Fibroblast of mammary gland (primary cell): ENCODE measurements at regions not wholly inside any gene's neighbourhood (a gene's known extent, or its start where the extent isn't known, plus 50 kb on each side); places are given as distances from the start of the nearest gene placed in this dataset.
"Not testable (repeated sequence)": the region's sequence is repeated elsewhere in the genome, so short reads cannot be mapped to it uniquely, and the experiment has no call there.

Experiments used
- DNase-seq: peaks from one replicate; pipeline ENCODE4 v3.0.0-alpha.2; 2010; ENCODE audit warnings: low read depth
- H3K4me3 ChIP-seq: 2 replicates; pipeline ENCODE4 v1.5.1; 2011; ENCODE audit warnings: low read depth, mild to moderate bottlenecking, low read length, moderate library complexity; ENCODE audit not compliant: control insufficient read depth
- TF ChIP-seq, protein P1 (sequence below): conservative IDR thresholded peaks from 2 replicates; pipeline ENCODE4 v1.5.1; 2011; ENCODE audit warnings: low read depth, low read length, inconsistent platforms; ENCODE audit not compliant: control insufficient read depth, insufficient read depth

DNA sequence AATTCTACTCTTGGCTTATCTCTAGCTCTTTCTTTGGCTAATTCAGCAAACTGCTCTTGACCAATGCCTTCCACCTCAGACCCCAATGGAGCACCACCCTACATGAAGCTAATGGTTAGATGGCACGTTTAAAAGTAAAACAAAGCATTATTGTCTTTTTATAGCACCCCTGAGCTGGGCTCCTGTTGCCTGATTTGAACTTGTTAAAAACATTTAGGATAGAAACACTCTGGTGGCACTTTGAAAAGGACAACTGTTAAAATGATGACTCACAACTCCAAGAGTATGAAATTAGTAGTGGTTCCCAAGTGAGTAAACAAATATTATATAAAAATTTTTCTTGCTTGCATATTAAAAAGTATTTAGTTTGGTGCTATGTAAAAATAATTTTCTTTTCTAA, 299.6 kb upstream of the DCN start:
- no peak overlapping the region for H3K4me3 ChIP-seq
- no peak for DNase-seq
- TF ChIP-seq, protein P1, sequence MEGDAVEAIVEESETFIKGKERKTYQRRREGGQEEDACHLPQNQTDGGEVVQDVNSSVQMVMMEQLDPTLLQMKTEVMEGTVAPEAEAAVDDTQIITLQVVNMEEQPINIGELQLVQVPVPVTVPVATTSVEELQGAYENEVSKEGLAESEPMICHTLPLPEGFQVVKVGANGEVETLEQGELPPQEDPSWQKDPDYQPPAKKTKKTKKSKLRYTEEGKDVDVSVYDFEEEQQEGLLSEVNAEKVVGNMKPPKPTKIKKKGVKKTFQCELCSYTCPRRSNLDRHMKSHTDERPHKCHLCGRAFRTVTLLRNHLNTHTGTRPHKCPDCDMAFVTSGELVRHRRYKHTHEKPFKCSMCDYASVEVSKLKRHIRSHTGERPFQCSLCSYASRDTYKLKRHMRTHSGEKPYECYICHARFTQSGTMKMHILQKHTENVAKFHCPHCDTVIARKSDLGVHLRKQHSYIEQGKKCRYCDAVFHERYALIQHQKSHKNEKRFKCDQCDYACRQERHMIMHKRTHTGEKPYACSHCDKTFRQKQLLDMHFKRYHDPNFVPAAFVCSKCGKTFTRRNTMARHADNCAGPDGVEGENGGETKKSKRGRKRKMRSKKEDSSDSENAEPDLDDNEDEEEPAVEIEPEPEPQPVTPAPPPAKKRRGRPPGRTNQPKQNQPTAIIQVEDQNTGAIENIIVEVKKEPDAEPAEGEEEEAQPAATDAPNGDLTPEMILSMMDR = no peak

DNA sequence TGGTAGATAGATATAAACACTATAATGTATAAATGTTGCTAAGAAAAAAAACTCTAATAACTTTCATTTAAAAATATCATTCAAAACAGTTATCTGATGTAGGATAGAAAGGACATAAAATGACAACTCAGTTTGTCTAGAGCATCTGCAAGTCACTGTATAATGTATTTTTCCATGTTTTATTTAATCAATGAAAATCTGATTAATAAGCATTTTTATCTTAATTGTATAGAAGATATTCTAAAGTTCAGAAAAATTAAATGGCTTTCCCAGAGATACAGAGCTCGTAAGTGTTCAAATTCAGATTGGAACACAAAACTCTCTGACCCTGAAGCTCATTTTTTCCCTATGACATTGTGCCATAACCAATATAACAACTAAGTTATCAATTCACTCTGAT, 295.9 kb upstream of the DCN start:
- TF ChIP-seq, protein P1 = no peak
- no peak for DNase-seq

GRCh38 chr12:91467686-91468085, 285.1 kb upstream of the DCN start:
- DNase-seq = no peak
- no peak overlapping the region for H3K4me3 ChIP-seq
- TF ChIP-seq, protein P1 = no peak

More for the DNA sequence above, 295.9 kb upstream of the DCN start:
- H3K4me3 ChIP-seq = no peak overlapping the region

GRCh38 chr12:91461061-91461460, 278.4 kb upstream of the DCN start:
- TF ChIP-seq, protein P1 = no peak
- H3K4me3 ChIP-seq = no peak overlapping the region
- no peak for DNase-seq

DNA sequence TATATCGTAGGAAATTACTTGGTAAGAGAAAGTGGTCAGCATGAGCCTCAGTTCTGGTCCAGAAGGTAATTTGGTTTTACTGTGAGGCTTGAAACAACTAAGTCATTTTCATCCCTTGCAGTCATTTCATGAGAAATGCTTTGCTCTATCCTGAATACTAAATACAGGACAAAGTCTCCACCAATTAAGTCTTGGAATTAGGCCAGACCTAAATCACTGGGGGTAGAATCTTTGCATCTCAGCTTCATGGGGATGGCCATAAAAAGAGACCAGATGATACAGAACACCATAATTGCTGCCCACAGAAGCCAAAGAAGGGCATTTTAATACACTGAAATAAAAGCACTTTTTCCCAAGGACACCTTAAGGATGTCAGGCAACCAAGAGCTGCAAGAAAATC, 277.9 kb upstream of the DCN start:
- no peak for DNase-seq
- no peak overlapping the region for H3K4me3 ChIP-seq
- TF ChIP-seq, protein P1 = no peak

DNA sequence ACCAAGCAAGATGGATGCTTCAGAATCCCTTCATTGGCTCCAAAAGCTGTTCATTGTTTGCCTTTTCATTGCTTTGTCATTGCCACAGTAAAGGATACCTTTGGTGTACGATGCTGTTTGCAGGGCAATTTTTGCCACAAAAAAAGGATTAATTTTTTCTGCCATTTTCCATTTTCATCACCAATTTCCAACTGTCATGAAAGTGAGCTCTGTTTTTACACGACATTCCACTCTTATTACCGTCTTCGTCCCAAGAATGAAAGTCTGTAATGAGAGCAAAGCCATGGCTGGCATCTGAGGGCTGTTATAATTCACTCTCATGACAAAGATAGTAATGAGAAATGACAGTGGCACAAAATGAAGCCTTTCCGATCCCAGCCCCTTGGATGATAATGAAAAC, 272.7 kb upstream of the DCN start:
- no peak overlapping the region for H3K4me3 ChIP-seq
- TF ChIP-seq, protein P1 = no peak
- DNase-seq = no peak

- no peak for DNase-seq
- TF ChIP-seq, protein P1 = no peak
- H3K4me3 ChIP-seq = no peak overlapping the region
Measured at GRCh38 chr12:91454179-91454578, 271.6 kb upstream of the DCN start.

DNA sequence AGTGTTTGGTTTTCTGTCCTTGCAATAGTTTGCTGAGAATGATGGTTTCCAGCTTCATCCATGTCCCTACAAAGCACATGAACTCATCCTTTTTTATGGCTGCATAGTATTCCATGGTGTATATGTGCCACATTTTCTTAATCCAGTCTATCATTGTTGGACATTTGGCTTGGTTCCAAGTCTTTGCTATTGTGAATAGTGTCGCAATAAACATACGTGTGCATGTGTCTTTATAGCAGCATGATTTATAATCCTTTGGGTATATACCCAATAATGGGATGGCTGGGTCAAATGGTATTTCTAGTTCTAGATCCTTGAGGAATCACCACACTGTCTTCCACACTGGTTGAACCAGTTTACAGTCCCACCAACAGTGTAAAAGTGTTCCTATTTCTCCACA, 269.8 kb upstream of the DCN start:
- not testable (repeated sequence) for H3K4me3 ChIP-seq, DNase-seq
